Fibroblast of villous mesenchyme (primary cell): ENCODE measurements at regions not wholly inside any gene's neighbourhood (a gene's known extent, or its start where the extent isn't known, plus 50 kb on each side); places are given as distances from the start of the nearest gene placed in this dataset.

Source experiments
- DNase-seq: peaks from one replicate; pipeline ENCODE4 v3.0.0-alpha.2; 2010; ENCODE audit warnings: low read depth
- H3K4me3 ChIP-seq: 2 replicates; pipeline ENCODE4 v1.5.1; 2011; ENCODE audit warnings: low read depth, mild to moderate bottlenecking, low read length
- CTCF ChIP-seq: IDR thresholded peaks from 2 replicates; pipeline ENCODE4 v1.5.1; 2012; ENCODE audit warnings: low read depth, mild to moderate bottlenecking, low read length; ENCODE audit not compliant: insufficient read depth

- no peak for TF ChIP-seq CTCF
- H3K4me3 ChIP-seq = no peak overlapping the region
- no peak for DNase-seq
Observed at GRCh38 chr4:14299166-14299565, 671.6 kb upstream of the BOD1L1 start.

DNA sequence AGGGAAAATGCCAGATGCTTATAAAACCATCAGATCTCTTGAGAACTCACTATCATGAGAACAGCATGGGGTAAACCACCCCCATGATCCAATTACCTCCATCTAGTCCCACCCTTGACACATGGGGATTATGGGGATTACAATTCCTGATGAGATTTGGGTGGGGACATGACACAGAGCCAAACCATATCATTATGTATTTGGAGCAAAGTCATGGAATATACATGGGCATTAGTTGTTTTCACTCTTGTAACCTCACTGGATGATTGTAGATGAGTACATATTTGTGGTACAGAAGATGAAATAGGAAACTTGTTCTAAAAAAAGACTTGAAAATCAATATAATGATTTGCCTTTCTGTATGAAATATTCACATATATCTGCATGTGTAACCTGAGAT, 674.5 kb upstream of the BOD1L1 start:
- H3K4me3 ChIP-seq = no peak overlapping the region
- DNase-seq = no peak
- no peak for TF ChIP-seq CTCF

GRCh38 chr4:14303856-14304255, 676.3 kb upstream of the BOD1L1 start:
- no peak for DNase-seq
- no peak for TF ChIP-seq CTCF

DNA sequence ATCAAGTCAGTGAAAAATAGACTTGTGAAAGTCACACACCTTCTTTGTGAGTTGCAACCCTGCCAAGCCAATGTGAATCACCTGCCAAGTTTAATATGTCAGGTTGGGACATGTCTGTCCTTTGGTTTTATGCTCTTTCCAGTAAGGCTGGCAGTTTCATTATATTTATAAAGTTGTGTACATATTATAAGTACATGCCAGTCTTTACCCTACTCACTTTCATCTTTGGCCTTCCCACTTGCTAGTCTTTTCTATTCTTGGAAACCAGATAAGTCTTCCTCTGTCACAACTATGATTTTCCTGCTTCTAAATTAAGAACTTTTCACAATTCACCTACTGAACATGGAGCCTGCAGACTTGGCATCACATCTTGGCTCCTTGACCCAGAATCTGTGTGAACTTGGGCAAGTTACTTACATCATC, 680.7 kb upstream of the BOD1L1 start:
- no peak for DNase-seq
- TF ChIP-seq CTCF = no peak
- H3K4me3 ChIP-seq = no peak overlapping the region

More at GRCh38 chr4:14303856-14304255, 676.3 kb upstream of the BOD1L1 start:
- no peak overlapping the region for H3K4me3 ChIP-seq

- no peak overlapping the region for H3K4me3 ChIP-seq
- no peak for DNase-seq
- TF ChIP-seq CTCF = no peak
Observed at GRCh38 chr4:14309431-14309830, 681.9 kb upstream of the BOD1L1 start.

DNA sequence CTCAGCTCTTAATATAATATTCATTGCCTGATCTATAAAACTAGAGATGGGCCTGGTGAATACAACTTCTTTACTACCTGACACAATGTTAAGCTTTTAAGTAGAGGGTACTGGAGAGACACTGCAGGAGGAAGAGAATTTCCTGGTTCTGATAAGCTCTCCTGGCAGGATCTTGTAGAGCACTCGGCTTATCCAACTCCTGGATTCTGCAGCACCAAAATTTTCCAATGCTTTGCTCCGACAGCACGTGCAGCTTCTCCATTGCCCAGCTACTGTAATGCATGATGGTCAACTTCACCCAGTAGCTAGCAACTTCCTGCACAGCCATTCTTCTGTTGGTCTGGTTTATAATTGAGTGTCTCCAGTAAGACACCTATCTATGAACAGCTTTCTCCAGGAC, 686.2 kb upstream of the BOD1L1 start:
- no peak for DNase-seq
- H3K4me3 ChIP-seq = no peak overlapping the region
- no peak for TF ChIP-seq CTCF

DNA sequence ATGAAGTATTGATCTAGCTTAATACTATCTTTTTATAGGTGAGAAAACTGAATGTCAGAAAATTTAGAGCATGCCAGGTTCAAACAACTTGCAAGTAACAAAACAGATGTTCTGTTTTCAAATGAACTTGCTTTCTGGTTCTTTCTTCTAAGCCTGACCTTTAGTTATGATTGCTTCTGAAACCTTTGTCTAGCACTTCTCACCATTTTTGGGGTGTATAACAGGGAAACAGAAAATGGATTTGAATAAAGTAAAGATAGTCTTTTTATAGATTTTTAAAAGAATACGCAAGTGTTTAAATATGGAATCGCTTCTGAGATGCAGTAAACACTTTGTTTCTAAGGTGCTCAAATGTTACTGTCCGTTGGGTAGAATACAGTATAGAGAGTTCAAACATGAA, 687.2 kb upstream of the CPEB2 start:
- no peak for DNase-seq
- TF ChIP-seq CTCF = no peak

More for the DNA sequence above, 687.2 kb upstream of the CPEB2 start:
- H3K4me3 ChIP-seq = no peak overlapping the region
